ENCODE measurements at regions not wholly inside any gene's neighbourhood (a gene's known extent, or its start where the extent isn't known, plus 50 kb on each side); places are given as distances from the start of the nearest gene placed in this dataset.

DNA sequence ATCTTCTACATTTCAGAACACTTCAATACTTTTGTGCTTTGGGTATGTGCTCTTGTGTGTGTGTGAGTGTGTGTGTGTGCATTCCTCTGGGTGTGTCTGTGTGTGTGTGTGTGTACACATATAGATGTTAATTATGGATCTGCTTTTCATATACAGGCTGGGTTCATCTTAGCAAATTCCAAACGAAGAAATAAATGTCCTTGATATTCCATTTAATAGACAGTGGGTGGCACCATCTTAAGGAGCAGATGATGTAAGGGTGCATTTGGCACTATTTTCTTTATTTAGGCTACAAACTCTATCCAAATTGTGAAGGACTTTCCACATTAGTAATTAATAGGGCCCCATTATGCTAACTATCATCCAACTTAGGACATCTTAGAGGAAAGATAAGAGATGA is 425.8 kb upstream of the POU3F3 start:
- H3K9me2 ChIP-seq (ENCODE audit: insufficient read depth, low read length), result no peaks in the 10 kb centered on the region
- H4K20me1 ChIP-seq (ENCODE audit: insufficient read depth), result no peaks in the 10 kb centered on the region
- no peaks in the 10 kb centered on the region for H3K9me3 ChIP-seq (ENCODE audit: low read length)
- no peak overlapping the region for H3K4me3 ChIP-seq (ENCODE audit: low read length)
- TF ChIP-seq CTCF (IDR thresholded peaks at IDR 0.05; ENCODE audit: poor library complexity, severe bottlenecking) (no peak), TAF1 (IDR thresholded peaks at IDR 0.05; ENCODE audit: low read depth) (no peak), EZH2 (IDR thresholded peaks at IDR 0.05; ENCODE audit: borderline replicate concordance, insufficient read depth, low read length, poor library complexity, severe bottlenecking) (no peak), REST (IDR thresholded peaks at IDR 0.05; ENCODE audit: borderline replicate concordance) (no peak), EP300 (conservative IDR thresholded peaks at IDR 0.05; ENCODE audit: poor library complexity, severe bottlenecking) (no peak), SMC3 (conservative IDR thresholded peaks at IDR 0.05; ENCODE audit: poor library complexity) (no peak), POLR2AphosphoS5 (IDR thresholded peaks at IDR 0.05) (no peak), RAD21 (conservative IDR thresholded peaks at IDR 0.05) (no peak), MXI1 (conservative IDR thresholded peaks at IDR 0.05; ENCODE audit: poor library complexity, severe bottlenecking) (no peak)
- H3K79me2 ChIP-seq (replicated peaks; ENCODE audit: insufficient read depth, low read length), result peaks cover 4% of the 10 kb centered on the region
- H3K9ac ChIP-seq (ENCODE audit: low read length), result no peak overlapping the region
- no peak overlapping the region for H3K4me2 ChIP-seq (ENCODE audit: low read length)
- no peak overlapping the region for H3K27ac ChIP-seq (ENCODE audit: low read length)
- H2AFZ ChIP-seq (ENCODE audit: low read depth, low read length), result no peak overlapping the region
- H3K36me3 ChIP-seq (ENCODE audit: insufficient read depth, low read length), result no peaks in the 10 kb centered on the region
- no peaks in the 10 kb centered on the region for H3K27me3 ChIP-seq (ENCODE audit: insufficient read depth, low read depth, low read length)
- H3F3A ChIP-seq (ENCODE audit: insufficient read depth, low read length, poor library complexity, severe bottlenecking), result no peaks in the 10 kb centered on the region

- Histone ChIP-seq H2AFZ (ENCODE audit: low read depth, low read length) (peak overlapping the region; percentile 44), H4K20me1 (ENCODE audit: insufficient read depth) (no peaks in the 10 kb centered on the region), H3K36me3 (ENCODE audit: insufficient read depth, low read length) (no peaks in the 10 kb centered on the region), H3K27ac (ENCODE audit: low read length) (peak overlapping the region; percentile 82), H3K9me2 (ENCODE audit: insufficient read depth, low read length) (no peaks in the 10 kb centered on the region), H3K27me3 (ENCODE audit: insufficient read depth, low read depth, low read length) (no peaks in the 10 kb centered on the region), H3F3A (ENCODE audit: insufficient read depth, low read length, poor library complexity, severe bottlenecking) (no peaks in the 10 kb centered on the region), H3K4me2 (ENCODE audit: low read length) (no peak overlapping the region), H3K9ac (ENCODE audit: low read length) (peak overlapping the region; percentile 60), H3K4me3 (ENCODE audit: low read length) (no peak overlapping the region), H3K79me2 (replicated peaks; ENCODE audit: insufficient read depth, low read length) (peaks cover 12% of the 10 kb centered on the region), H3K9me3 (ENCODE audit: low read length) (no peaks in the 10 kb centered on the region)
- TF ChIP-seq POLR2AphosphoS5 (IDR thresholded peaks at IDR 0.05) (no peak), SMC3 (conservative IDR thresholded peaks at IDR 0.05; ENCODE audit: poor library complexity) (no peak), RAD21 (conservative IDR thresholded peaks at IDR 0.05) (no peak), EP300 (conservative IDR thresholded peaks at IDR 0.05; ENCODE audit: poor library complexity, severe bottlenecking) (no peak), CTCF (IDR thresholded peaks at IDR 0.05; ENCODE audit: poor library complexity, severe bottlenecking) (no peak), EZH2 (IDR thresholded peaks at IDR 0.05; ENCODE audit: borderline replicate concordance, insufficient read depth, low read length, poor library complexity, severe bottlenecking) (no peak), REST (IDR thresholded peaks at IDR 0.05; ENCODE audit: borderline replicate concordance) (no peak), TAF1 (IDR thresholded peaks at IDR 0.05; ENCODE audit: low read depth) (no peak), MXI1 (conservative IDR thresholded peaks at IDR 0.05; ENCODE audit: poor library complexity, severe bottlenecking) (no peak)
Measured at GRCh38 chr2:104429639-104430358, 424.1 kb upstream of the POU3F3 start.
